Endodermal cell (in vitro differentiated cells): ENCODE measurements at regions not wholly inside any gene's neighbourhood (a gene's known extent, or its start where the extent isn't known, plus 50 kb on each side); places are given as distances from the start of the nearest gene placed in this dataset.

Experiments
- DNase-seq: peaks from one replicate; pipeline ENCODE4 v3.0.0-alpha.2; 2017
- H3K27ac ChIP-seq: 2 replicates; pipeline ENCODE4 v1.5.1; 2013; ENCODE audit warnings: mild to moderate bottlenecking, low read depth, low read length, moderate library complexity
- H3K27me3 ChIP-seq: 2 replicates; pipeline ENCODE4 v1.6.1; 2013; ENCODE audit warnings: mild to moderate bottlenecking, low read length, moderate library complexity; ENCODE audit not compliant: insufficient read depth, control insufficient read depth, poor library complexity, severe bottlenecking
- H3K36me3 ChIP-seq: 2 replicates; pipeline ENCODE4 v1.7.0; 2013; ENCODE audit warnings: mild to moderate bottlenecking, low read length, moderate library complexity; ENCODE audit not compliant: control insufficient read depth, insufficient read depth
- H3K4me1 ChIP-seq: one replicate; pipeline ENCODE4 v1.7.0; 2013; ENCODE audit warnings: low read length; ENCODE audit not compliant: control insufficient read depth, insufficient read depth
- H3K4me3 ChIP-seq: 2 replicates; pipeline ENCODE4 v1.5.1; 2013; ENCODE audit warnings: mild to moderate bottlenecking, low read length, moderate library complexity
- H3K9ac ChIP-seq: 2 replicates; pipeline ENCODE4 v1.6.1; 2013; ENCODE audit warnings: mild to moderate bottlenecking, low read length, moderate library complexity; ENCODE audit not compliant: poor library complexity, severe bottlenecking; ENCODE audit errors: extremely low read depth
- H3K9me3 ChIP-seq: 2 replicates; pipeline ENCODE4 v1.6.1; 2013; ENCODE audit warnings: mild to moderate bottlenecking, low read length, moderate library complexity; ENCODE audit not compliant: control insufficient read depth
- H3K27ac Mint-ChIP-seq: 2 replicates; pipeline ENCODE4 v1.8.0; 2020; ENCODE audit warnings: mixed read lengths
- H3K27me3 Mint-ChIP-seq: 2 replicates; pipeline ENCODE4 v1.8.0; 2021; ENCODE audit warnings: mild to moderate bottlenecking, mixed read lengths; ENCODE audit not compliant: insufficient read depth
- H3K36me3 Mint-ChIP-seq: 2 replicates; pipeline ENCODE4 v1.8.0; 2020; ENCODE audit warnings: low read depth, mixed read lengths
- H3K4me1 Mint-ChIP-seq: 2 replicates; pipeline ENCODE4 v1.8.0; 2020; ENCODE audit warnings: mixed read lengths
- H3K4me3 Mint-ChIP-seq: 2 replicates; pipeline ENCODE4 v1.8.0; 2020; ENCODE audit warnings: mild to moderate bottlenecking, moderate library complexity, mixed read lengths
- H3K9me3 Mint-ChIP-seq: 2 replicates; pipeline ENCODE4 v1.8.0; 2020; ENCODE audit warnings: mild to moderate bottlenecking, mixed read lengths
- WGBS, 2 experiments: methylation state at CpG; one replicate each; pipeline versions ENCODE4 v1.1.5 to v1.1.7; 2013; ENCODE audit warnings: missing lambda C conversion rate in 2 of 2, mixed read lengths in 1 of 2; ENCODE audit not compliant: insufficient coverage in 1 of 2, insufficient read length in 1 of 2; 5-methylcytosine and 5-hydroxymethylcytosine counted together
- TF ChIP-seq, protein P1 (sequence below): fragments of 200-600 bp; sonication (generic); conservative IDR thresholded peaks from 2 replicates; pipeline ENCODE4 v1.5.0; 2021; ENCODE audit warnings: antibody characterized with exemption, mild to moderate bottlenecking

GRCh38 chr15:97045666-97046421, 715.3 kb downstream of the NR2F2 start:
- 83 to 93% methylated on average over 2 to 4 of the region's 4 CpGs for WGBS, 2 experiments
- Histone ChIP-seq H3K4me1 (no peaks in the 10 kb centered on the region), H3K27me3 (no peaks in the 10 kb centered on the region), H3K4me3 (no peak overlapping the region), H3K36me3 (no peaks in the 10 kb centered on the region), H3K9me3 (no peaks in the 10 kb centered on the region), H3K9ac (no peak overlapping the region), H3K27ac (peak overlapping the region; percentile 29)
- H3K4me1 Mint-ChIP-seq, result no peaks in the 10 kb centered on the region
- no peak overlapping the region for H3K4me3 Mint-ChIP-seq
- TF ChIP-seq, protein P1, sequence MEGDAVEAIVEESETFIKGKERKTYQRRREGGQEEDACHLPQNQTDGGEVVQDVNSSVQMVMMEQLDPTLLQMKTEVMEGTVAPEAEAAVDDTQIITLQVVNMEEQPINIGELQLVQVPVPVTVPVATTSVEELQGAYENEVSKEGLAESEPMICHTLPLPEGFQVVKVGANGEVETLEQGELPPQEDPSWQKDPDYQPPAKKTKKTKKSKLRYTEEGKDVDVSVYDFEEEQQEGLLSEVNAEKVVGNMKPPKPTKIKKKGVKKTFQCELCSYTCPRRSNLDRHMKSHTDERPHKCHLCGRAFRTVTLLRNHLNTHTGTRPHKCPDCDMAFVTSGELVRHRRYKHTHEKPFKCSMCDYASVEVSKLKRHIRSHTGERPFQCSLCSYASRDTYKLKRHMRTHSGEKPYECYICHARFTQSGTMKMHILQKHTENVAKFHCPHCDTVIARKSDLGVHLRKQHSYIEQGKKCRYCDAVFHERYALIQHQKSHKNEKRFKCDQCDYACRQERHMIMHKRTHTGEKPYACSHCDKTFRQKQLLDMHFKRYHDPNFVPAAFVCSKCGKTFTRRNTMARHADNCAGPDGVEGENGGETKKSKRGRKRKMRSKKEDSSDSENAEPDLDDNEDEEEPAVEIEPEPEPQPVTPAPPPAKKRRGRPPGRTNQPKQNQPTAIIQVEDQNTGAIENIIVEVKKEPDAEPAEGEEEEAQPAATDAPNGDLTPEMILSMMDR, result no peak
- no peak overlapping the region for H3K27ac Mint-ChIP-seq
- no peaks in the 10 kb centered on the region for H3K27me3 Mint-ChIP-seq
- H3K36me3 Mint-ChIP-seq, result no peaks in the 10 kb centered on the region
- DNase-seq, result no peak
- H3K9me3 Mint-ChIP-seq, result no peaks in the 10 kb centered on the region

DNA sequence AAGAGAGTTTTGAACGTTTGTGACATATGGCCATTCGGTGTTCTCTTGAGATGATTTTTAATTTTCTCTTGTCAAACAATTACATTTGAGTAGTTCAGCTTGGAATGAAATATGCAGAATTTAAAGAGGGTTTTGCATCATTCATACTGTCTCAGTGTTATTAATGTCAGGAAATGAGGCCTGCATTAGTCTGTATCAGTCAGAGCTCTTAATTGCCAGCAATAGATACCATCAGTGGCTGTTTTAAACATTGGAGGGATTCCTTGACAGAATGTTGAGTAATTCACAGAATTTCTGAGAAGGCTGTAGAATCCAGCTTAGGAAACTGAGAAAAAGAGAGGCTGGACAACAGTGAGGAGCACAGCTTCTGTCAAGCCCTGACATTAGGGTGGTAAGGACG, 722.0 kb downstream of the NR2F2 start:
- no peaks in the 10 kb centered on the region for H3K9me3 Mint-ChIP-seq
- no peak for DNase-seq
- no peak overlapping the region for H3K27ac ChIP-seq
- no peak overlapping the region for H3K4me3 Mint-ChIP-seq
- no peaks in the 10 kb centered on the region for H3K4me1 ChIP-seq
- H3K9me3 ChIP-seq, result no peaks in the 10 kb centered on the region
- no peak overlapping the region for H3K4me3 ChIP-seq
- H3K27me3 Mint-ChIP-seq, result peaks cover 1% of the 10 kb centered on the region
- H3K36me3 ChIP-seq, result no peaks in the 10 kb centered on the region
- TF ChIP-seq, protein P1, result no peak
- H3K9ac ChIP-seq, result no peak overlapping the region
- no peaks in the 10 kb centered on the region for H3K27me3 ChIP-seq
- WGBS, 2 experiments, result 95% methylated on average over 3 of the region's 3 CpGs; no CpG with 5 or more reads in 1 of the 2 experiments
- H3K36me3 Mint-ChIP-seq, result no peaks in the 10 kb centered on the region
- no peak overlapping the region for H3K27ac Mint-ChIP-seq
- H3K4me1 Mint-ChIP-seq, result no peaks in the 10 kb centered on the region

DNA sequence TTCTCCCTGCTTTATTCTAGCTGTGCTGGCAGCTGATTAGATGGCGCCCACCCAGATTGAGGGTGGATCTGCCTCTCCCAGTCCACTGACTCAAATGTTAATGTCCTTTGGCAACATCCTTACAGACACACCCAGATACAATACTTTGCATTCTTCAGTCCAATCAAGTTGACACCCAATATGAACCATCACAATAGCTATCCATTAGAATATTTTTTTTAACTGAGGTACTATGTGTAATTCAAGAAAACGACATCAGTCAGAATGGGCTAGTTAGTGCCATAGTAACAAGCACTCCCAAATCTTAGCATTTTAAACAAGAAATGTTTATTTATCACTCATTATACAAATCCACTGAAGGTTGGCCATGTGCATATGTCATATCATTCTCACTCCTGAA, 723.1 kb downstream of the NR2F2 start:
- Histone ChIP-seq H3K4me1 (no peaks in the 10 kb centered on the region), H3K27ac (no peak overlapping the region), H3K9me3 (no peaks in the 10 kb centered on the region), H3K27me3 (no peaks in the 10 kb centered on the region), H3K4me3 (no peak overlapping the region), H3K36me3 (no peaks in the 10 kb centered on the region), H3K9ac (no peak overlapping the region)
- TF ChIP-seq, protein P1, result no peak
- Mint-ChIP-seq H3K4me3 (no peak overlapping the region), H3K9me3 (no peaks in the 10 kb centered on the region), H3K4me1 (no peaks in the 10 kb centered on the region), H3K27ac (no peak overlapping the region), H3K27me3 (peaks cover 1% of the 10 kb centered on the region), H3K36me3 (no peaks in the 10 kb centered on the region)
- WGBS, 2 experiments, result 47% methylated on average over 2 of the region's 2 CpGs; no CpG with 5 or more reads in 1 of the 2 experiments
- no peak for DNase-seq
